SU-DHL-6 (cell line): ENCODE measurements at regions not wholly inside any gene's neighbourhood (a gene's known extent, or its start where the extent isn't known, plus 50 kb on each side); places are given as distances from the start of the nearest gene placed in this dataset.

Source experiments
- H2AFZ ChIP-seq: fragments of 200-600 bp; sonication (generic); 2 replicates; pipeline ENCODE4 v1.6.1; 2014; ENCODE audit warnings: low read depth, mild to moderate bottlenecking, moderate library complexity, mixed read lengths, antibody characterized with exemption, low read length; ENCODE audit not compliant: severe bottlenecking
- H3F3A ChIP-seq: fragments of 200-600 bp; shearing (Covaris generic); 2 replicates; pipeline ENCODE4 v1.6.0; 2016; ENCODE audit warnings: antibody characterized with exemption, mild to moderate bottlenecking; ENCODE audit not compliant: insufficient read depth
- H3K27ac ChIP-seq: fragments of 200-600 bp; sonication (generic); 2 replicates; pipeline ENCODE4 v1.5.1; 2016; ENCODE audit warnings: low read depth, mild to moderate bottlenecking, low read length, moderate library complexity, mixed read lengths
- H3K27me3 ChIP-seq: fragments of 200-600 bp; sonication (generic), shearing (Covaris generic); 2 replicates; pipeline ENCODE4 v1.6.0; 2014; ENCODE audit warnings: mild to moderate bottlenecking, low read length
- H3K36me3 ChIP-seq: fragments of 200-600 bp; sonication (generic); 2 replicates; pipeline ENCODE4 v1.6.1; 2014; ENCODE audit warnings: mild to moderate bottlenecking, low read length, mixed read lengths
- H3K4me2 ChIP-seq: fragments of 300-600, 200-600 bp; shearing (Covaris generic), sonication (generic); 2 replicates; pipeline ENCODE4 v1.6.0; 2014; ENCODE audit warnings: low read length, low read depth, mild to moderate bottlenecking; ENCODE audit not compliant: poor library complexity, severe bottlenecking
- H3K4me3 ChIP-seq: fragments of 200-600 bp; sonication (generic); 2 replicates; pipeline ENCODE4 v1.5.1; 2014; ENCODE audit warnings: antibody characterized with exemption, low read length, mild to moderate bottlenecking, mixed read lengths; ENCODE audit not compliant: insufficient read depth, poor library complexity, severe bottlenecking
- H3K79me2 ChIP-seq: fragments of 200-600 bp; sonication (generic); 2 replicates; pipeline ENCODE4 v1.6.1; 2014; ENCODE audit warnings: mild to moderate bottlenecking, low read length, moderate library complexity; ENCODE audit not compliant: insufficient read depth
- H3K9ac ChIP-seq: fragments of 200-600 bp; sonication (generic); 2 replicates; pipeline ENCODE4 v1.7.0; 2014; ENCODE audit warnings: mild to moderate bottlenecking, low read length
- H3K9me2 ChIP-seq: fragments of 200-600 bp; sonication (generic); replicated peaks from 2 replicates; pipeline ENCODE4 v1.6.1; 2014; ENCODE audit warnings: low read length; ENCODE audit not compliant: insufficient read depth
- H3K9me3 ChIP-seq: fragments of 200-600 bp; sonication (generic); 2 replicates; pipeline ENCODE4 v1.6.1; 2014; ENCODE audit warnings: low read length, mixed read lengths; ENCODE audit not compliant: insufficient read depth
- H4K20me1 ChIP-seq: fragments of 200-600 bp; sonication (generic); 2 replicates; pipeline ENCODE4 v1.6.1; 2014; ENCODE audit warnings: low read depth, mild to moderate bottlenecking, antibody characterized with exemption, low read length, moderate library complexity, mixed read lengths
- EZH2phosphoT487 ChIP-seq: fragments of 200-600 bp; sonication (generic), shearing (Covaris generic); conservative IDR thresholded peaks from 2 replicates; pipeline ENCODE4 v1.6.1; 2018; ENCODE audit warnings: mild to moderate bottlenecking, antibody characterized with exemption, low read length, moderate library complexity, mixed read lengths
- TF ChIP-seq, protein P1 (sequence below): fragments of 200-600 bp; sonication (generic); IDR thresholded peaks from one replicate; pipeline ENCODE4 v1.5.1; 2017; ENCODE audit warnings: antibody characterized with exemption, mild to moderate bottlenecking, low read length, moderate library complexity; ENCODE audit not compliant: insufficient read depth, poor library complexity, severe bottlenecking

DNA sequence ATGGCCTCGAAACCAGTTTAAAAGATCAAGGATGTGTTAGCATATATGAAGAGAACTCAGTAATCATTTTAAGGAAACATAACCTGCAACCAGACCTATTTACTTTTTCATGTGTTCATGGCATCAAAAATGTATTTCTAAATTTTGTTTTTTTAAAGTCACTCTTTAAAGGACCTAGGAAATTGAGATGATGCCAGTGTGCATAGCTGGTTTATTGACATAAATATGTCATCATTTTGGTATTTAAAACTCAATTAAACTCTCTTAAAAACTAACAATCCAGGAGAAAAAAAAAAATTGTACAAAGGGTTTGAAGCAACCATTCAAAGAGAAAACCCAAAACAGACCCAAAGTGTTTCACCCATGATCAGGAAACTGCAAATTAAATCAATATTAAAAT, 198.9 kb upstream of the RND3 start:
- H3K36me3 ChIP-seq = no peaks in the 10 kb centered on the region
- H3K27me3 ChIP-seq = no peaks in the 10 kb centered on the region
- no peak overlapping the region for H3K4me3 ChIP-seq
- no peaks in the 10 kb centered on the region for H3F3A ChIP-seq
- H3K4me2 ChIP-seq = no peak overlapping the region
- no peak for TF ChIP-seq EZH2phosphoT487
- TF ChIP-seq, protein P1, sequence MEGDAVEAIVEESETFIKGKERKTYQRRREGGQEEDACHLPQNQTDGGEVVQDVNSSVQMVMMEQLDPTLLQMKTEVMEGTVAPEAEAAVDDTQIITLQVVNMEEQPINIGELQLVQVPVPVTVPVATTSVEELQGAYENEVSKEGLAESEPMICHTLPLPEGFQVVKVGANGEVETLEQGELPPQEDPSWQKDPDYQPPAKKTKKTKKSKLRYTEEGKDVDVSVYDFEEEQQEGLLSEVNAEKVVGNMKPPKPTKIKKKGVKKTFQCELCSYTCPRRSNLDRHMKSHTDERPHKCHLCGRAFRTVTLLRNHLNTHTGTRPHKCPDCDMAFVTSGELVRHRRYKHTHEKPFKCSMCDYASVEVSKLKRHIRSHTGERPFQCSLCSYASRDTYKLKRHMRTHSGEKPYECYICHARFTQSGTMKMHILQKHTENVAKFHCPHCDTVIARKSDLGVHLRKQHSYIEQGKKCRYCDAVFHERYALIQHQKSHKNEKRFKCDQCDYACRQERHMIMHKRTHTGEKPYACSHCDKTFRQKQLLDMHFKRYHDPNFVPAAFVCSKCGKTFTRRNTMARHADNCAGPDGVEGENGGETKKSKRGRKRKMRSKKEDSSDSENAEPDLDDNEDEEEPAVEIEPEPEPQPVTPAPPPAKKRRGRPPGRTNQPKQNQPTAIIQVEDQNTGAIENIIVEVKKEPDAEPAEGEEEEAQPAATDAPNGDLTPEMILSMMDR = no peak
- H3K79me2 ChIP-seq = no peaks in the 10 kb centered on the region
- H3K9me2 ChIP-seq = no peaks in the 10 kb centered on the region
- no peak overlapping the region for H2AFZ ChIP-seq
- no peak overlapping the region for H3K9ac ChIP-seq
- no peaks in the 10 kb centered on the region for H3K9me3 ChIP-seq
- no peaks in the 10 kb centered on the region for H4K20me1 ChIP-seq
- H3K27ac ChIP-seq = no peak overlapping the region

DNA sequence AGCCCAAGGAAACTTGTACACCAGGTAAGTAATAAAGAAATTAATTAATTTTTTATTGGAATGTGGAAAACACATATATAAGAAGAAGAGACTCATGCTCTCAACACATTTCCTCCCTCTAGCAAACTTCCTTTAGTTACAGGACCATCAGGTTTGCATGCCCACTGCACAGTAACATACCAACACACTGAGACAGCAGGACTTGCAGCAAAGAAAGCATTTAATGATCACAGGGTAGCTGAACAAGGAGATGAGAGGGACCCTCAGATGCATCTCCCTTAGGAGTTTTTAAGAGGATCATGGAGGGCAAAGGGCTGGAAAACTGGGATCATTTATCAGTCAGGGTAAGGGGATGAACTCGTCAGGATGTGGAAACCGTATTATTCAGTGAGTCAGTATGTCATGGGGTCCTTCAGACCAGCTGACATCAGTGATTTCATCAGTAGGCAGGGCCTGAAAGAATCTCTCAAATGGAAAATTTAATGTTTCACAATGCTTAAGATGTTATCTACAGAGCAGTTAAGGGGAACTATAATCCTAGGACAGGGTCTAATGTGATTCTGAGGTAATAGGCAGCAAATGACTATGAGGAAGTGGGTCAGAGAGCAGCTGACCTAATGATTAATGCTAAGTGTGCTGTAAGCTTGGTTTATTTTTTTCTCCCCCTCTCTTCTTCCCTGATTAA, 193.8 kb upstream of the RND3 start:
- Histone ChIP-seq H3F3A (no peaks in the 10 kb centered on the region), H2AFZ (no peak overlapping the region), H3K36me3 (no peaks in the 10 kb centered on the region), H3K9me3 (no peaks in the 10 kb centered on the region), H3K9ac (no peak overlapping the region), H3K4me3 (no peak overlapping the region), H3K27ac (no peak overlapping the region), H3K27me3 (no peaks in the 10 kb centered on the region), H3K79me2 (no peaks in the 10 kb centered on the region), H3K4me2 (no peak overlapping the region), H4K20me1 (no peaks in the 10 kb centered on the region), H3K9me2 (no peaks in the 10 kb centered on the region)
- TF ChIP-seq, protein P1 = no peak
- no peak for TF ChIP-seq EZH2phosphoT487

- Histone ChIP-seq H3K9me2 (no peaks in the 10 kb centered on the region), H3K36me3 (no peaks in the 10 kb centered on the region), H3K4me2 (no peak overlapping the region), H3K9ac (no peak overlapping the region), H3K27ac (no peak overlapping the region), H3K9me3 (no peaks in the 10 kb centered on the region), H3K27me3 (no peaks in the 10 kb centered on the region), H3F3A (no peaks in the 10 kb centered on the region), H3K4me3 (no peak overlapping the region), H4K20me1 (no peaks in the 10 kb centered on the region), H2AFZ (no peak overlapping the region), H3K79me2 (no peaks in the 10 kb centered on the region)
- TF ChIP-seq, protein P1 = no peak
- TF ChIP-seq EZH2phosphoT487 = no peak
These were observed 192.1 kb upstream of the RND3 start for GRCh38 chr2:150679456-150680120.
